ENCODE measurements at regions not wholly inside any gene's neighbourhood (a gene's known extent, or its start where the extent isn't known, plus 50 kb on each side); places are given as distances from the start of the nearest gene placed in this dataset.

DNA sequence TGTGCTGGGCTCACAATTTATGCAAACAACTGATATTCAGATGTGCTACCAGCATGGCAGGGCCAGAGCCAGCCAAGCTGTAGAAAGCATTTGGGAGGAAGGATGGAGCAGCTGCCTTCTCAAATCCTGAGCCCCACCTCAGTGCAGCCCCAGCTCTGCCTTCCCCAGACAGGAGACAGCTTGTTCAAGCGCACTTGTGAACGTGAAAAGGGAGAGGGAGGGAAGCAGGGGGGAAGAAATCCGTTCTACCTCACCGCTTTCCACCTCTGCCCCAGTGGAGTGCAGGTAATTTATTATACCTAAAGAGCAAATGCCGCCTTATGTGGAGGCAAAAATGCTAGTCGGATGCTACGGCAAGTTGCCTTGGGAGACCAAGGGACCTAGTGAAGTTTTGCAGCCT, 66.0 kb upstream of the SLC14A2 start:
- no peak for DNase-seq

DNA sequence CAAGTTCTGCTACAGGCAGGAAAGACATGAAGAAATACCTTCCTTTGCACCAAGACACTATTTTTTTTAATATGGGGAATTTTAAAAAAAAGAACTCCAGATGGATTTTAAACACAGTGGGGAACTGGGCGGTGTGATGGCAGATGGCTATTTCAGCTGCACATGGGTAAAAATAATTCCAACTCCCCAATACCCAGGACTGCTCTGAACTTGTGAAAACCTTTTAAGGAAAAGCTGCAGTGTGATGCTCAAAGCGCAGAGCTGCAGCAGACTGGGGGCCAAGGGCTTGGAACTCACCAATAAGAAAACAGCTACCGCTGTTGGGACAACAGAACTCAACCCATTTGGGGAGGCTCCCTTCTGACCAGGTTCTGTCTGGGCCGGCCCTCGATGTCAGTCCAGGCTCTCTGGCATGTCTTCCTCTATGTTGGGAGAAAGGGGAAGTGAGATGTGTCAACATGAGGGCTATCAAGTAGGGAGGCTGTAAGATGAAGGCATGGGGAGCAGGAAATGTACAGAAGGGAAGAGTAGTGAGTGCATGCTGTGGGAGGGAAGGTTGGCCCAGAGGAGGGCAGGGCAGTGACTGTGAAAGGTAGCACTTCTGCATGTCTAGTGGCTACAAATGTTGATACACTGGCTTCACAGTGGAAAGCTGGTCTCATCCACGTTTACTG, 64.0 kb upstream of the SLC14A2 start:
- DNase-seq = no peak

DNA sequence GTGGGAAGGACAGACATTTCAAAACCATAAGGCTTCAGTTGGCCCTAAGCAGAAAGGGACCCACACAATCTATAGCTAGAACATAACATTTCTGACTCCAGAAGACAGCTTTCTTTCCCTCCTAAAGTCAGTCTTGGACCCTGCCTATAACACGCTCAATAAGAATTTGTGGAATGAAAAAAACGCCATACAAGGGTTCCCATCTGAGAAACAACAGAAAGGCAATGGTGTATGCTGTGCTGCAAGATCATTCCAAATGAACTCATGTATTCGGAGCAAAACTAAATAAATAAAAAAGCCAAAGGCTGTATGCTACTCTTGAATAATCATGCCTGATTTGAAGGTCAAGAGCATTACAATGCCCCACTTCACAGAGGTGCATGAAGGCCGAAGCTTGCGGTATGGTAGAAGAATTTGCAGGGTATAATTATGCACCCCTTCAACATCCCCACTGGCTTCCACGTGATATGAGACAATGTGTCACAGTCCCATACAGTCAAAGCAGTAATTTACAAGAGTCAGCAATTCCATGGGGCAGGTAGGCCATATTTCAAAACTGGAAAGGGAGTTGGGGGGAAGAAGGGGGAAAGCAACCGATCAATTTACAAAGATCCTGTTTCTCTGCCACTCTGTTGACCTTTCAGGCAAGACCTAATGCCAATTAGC, 61.4 kb upstream of the SLC14A2 start:
- no peak for DNase-seq

DNA sequence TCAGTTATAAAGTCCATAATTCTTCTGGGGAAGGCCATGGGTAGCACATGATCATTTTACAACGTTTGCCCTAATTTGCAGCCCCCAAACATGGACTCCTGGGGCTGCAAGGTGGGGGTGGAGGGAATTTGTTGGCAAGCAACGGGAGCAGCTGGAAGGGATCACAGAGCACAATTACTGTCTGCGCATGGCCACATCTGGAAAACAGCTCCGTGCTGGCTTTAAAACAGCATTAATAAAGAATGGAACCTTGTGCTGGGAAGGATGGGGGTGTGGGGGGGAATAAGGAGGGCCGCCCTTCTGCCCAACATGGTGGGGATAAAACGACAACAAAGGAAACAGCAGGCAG, 60.9 kb upstream of the SLC14A2 start:
- no peak for DNase-seq

DNA sequence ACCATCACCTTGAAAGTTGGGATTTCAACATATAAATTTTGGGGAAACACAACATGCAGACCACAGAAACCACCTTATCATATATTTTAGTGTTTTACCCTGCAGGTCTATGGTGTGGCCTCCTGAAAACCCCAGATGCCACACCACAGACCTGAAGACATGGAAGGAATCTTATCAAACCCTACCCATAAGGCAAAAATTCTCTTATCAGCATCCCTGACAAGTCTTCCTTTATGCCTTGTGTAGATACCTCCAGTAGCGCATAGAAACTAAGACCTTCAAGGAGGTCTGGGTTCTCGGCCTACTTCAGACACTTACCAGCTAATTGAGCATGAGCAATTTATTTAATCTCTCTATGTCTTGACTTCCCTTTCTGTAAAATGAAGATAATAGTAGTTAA, 59.1 kb upstream of the SLC14A2 start:
- DNase-seq = no peak

DNA sequence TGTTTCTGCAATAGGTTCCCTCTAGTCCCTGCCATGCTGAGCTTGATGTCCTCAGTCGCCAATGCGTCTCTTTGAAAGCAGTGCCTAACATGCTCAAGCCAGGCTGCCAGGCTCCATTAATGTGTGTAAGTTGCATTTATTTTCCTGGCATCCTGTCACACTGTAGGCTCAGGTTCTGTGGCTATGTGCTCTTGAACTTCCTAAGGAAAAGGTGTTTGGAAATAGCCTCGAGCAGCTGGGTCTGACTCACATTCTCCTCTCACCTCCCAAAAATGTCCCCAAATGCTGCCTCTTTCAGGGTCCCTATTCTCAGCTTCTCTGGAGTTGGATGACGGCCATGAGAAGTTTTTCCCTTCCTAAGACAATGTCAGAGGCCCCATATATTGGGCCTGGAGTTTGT, 58.0 kb upstream of the SLC14A2 start:
- DNase-seq = no peak

DNA sequence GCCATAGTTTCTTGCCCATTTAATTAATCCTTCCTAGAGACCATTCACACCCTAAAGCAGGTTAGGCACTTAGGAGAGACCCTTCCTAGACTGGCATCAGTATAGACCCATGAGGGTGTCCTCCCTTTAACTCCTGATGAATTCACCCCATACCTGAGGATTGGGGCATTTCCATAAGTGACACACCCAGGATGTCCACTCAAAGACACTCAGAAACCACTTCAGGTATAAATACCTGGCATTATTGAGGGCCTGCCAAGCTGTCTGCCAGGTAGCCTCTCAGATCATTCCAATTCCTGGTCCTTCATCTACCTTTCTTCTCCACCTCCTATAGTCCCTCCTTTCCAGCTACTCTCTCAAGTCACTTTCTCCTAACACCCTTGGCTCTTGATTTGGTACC, 57.5 kb upstream of the SLC14A2 start:
- no peak for DNase-seq

DNA sequence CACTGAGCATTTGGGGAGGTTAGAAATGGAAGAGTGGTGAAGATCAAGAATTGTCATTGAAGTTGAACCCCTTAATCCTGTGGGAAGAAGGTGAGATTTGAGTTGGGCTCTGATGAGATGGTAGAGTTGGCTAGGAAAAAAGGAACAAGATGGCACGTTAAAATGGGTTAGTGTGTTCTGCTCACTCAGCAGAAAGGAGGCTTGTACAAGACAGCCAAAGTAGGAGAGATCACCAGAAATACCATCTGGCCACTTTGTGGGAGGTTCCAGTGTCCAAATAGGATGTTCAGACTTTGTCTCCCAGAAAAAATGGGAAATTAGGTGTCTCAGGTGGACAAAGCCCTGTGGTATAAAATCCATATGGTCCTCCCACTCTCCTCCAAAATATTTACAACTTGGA, 56.0 kb upstream of the SLC14A2 start:
- no peak for DNase-seq

DNA sequence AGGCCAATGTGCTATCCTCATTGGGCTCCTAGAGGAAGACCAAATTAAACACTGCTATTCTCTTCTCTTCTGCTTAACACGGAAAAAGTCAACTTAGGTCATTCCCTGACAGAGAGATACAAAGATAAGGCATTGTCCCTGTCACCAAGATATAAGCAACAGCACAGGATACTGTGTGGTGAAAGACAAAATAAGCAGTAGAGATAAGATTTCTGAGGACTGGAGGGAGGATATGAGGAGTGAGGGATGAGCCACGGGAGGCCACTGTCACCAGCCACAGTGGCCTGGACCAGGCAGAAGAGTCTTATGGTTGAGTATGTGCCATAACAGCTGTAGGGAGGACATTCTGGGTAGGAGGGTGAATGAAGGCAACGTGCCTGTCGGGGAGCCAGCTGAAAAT, 54.4 kb upstream of the SLC14A2 start:
- no peak for DNase-seq

DNA sequence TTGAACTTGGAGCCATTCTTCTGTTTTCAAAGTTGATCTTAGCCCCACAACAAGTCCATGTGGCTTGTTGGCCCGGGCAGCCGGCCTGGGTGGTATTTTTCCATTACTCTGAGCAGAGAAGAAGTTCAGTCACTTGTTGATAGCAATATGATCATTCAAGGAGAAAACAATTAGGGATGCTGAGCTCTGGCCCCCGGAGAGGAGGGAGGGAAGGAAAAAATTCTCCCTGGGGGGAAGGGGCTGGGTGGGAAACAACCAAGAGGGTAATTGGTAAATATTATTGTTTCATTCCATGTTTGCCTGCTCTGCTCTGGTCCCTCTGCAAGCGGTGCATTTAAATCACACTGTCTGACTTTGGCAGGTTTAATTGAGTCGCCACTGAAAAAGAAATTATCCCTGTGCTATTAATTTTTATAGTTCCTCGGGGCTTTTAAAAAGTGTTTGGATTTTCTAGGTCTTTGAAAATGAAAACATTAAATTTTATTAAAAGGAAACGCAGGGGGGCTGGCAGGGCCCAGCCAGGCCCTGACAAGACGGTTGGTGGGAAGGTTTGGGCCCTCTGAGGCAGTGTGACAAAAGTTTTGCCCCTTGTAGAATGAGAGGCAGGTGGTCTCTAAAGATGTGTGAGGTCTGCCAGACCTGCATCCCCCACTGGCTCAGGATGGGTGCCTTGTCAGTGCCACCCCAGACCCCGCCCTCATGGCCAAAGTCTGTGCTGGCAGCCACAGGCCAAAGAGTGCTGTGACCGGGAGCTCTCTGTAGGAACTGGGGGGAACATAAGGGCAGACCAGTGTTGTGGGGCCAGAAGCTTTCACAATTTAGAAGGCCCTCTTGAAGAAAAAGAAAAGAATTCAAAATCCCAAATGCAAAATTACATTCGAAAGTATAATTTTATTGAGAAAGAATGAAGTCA, 52.5 kb upstream of the SLC14A2 start:
- no peak for DNase-seq

DNA sequence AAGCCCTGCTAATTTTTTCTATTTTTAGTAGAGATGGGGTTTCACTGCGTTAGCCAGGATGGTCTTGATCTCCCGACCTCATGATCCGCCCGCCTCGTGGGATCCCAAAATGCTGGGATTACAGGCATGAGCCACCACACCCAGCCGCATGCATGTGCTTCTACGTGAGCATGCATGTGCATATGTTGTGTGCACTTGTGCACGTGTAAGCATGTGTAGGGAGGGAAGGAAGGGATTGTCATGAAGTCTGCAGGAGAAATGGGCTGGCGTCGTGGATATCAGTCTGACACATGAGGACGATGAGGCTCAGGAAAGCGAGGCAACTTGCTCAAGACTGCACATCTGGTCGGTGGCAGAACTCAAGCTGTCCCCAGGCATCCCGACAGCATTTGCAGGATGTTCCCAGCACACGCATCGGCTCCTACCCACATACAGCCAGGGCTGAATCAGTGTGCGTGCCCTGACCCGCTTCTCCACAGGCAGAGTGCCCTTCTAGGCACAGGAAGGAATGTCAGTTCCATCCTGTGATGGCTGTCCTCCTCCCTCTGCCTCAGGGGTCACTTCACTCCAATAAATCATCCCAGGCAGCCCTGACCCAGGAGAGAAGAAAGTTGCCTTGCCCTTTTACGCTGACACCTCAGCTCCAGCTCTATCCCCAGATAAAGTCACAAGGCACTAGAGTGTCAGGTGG, 49.9 kb upstream of the SLC14A2 start:
- DNase-seq = no peak
